ENCODE measurements at regions not wholly inside any gene's neighbourhood (a gene's known extent, or its start where the extent isn't known, plus 50 kb on each side); places are given as distances from the start of the nearest gene placed in this dataset.

- no peak for DNase-seq (ENCODE audit: low read depth, low spot score)
- Histone ChIP-seq H3K4me2 (ENCODE audit: control insufficient read depth, extremely low read depth, insufficient read depth, low read depth, low read length) (no peak overlapping the region), H3K9ac (ENCODE audit: control insufficient read depth, extremely low read depth, insufficient read depth, low read length) (no peak overlapping the region), H4K20me1 (ENCODE audit: control insufficient read depth, extremely low read depth, insufficient read depth, low read length) (no peaks in the 10 kb centered on the region), H3K9me3 (ENCODE audit: control insufficient read depth, low read depth, low read length) (no peaks in the 10 kb centered on the region), H3K27ac (ENCODE audit: control insufficient read depth, insufficient read depth, low read length) (no peak overlapping the region), H3K4me3 (ENCODE audit: control insufficient read depth in 2 of 3, extremely low read depth in 1 of 3, insufficient read depth in 2 of 3, low read depth in 1 of 3, low read length in 3 of 3) (no peak overlapping the region), H3K27me3 (ENCODE audit: control insufficient read depth, extremely low read depth, insufficient read depth, low read length) (no peaks in the 10 kb centered on the region), H3K4me1 (ENCODE audit: control insufficient read depth, extremely low read depth, insufficient read depth, low read length) (no peaks in the 10 kb centered on the region), H2AFZ (ENCODE audit: control insufficient read depth, low read length) (no peak overlapping the region), H3K79me2 (ENCODE audit: control insufficient read depth, insufficient read depth, low read length) (no peaks in the 10 kb centered on the region), H3K36me3 (ENCODE audit: control insufficient read depth in 2 of 2, extremely low read depth in 1 of 2, insufficient read depth in 2 of 2, low read length in 2 of 2) (no peaks in the 10 kb centered on the region), H3K9me1 (ENCODE audit: control insufficient read depth, extremely low read depth, insufficient read depth, low read length) (no peaks in the 10 kb centered on the region)
- dilution Hi-C loops (cut with MboI; ENCODE audit: extremely low pct_ligation_motif_present, low sequenced_read_pairs), result no loop called here
- TF ChIP-seq EZH2 (IDR thresholded peaks at IDR 0.05; ENCODE audit: low read length) (no peak), CTCF (optimal IDR thresholded peaks at IDR 0.05 in 1 of 3, IDR thresholded peaks at IDR 0.05 in 1 of 3, conservative IDR thresholded peaks at IDR 0.05 in 1 of 3; ENCODE audit: extremely low read depth in 1 of 3, insufficient read depth in 2 of 3, low read length in 3 of 3) (no peak)
- FAIRE-seq, result no peak
Measured at GRCh38 chr6:91505199-91505598, 918.3 kb upstream of the MAP3K7 start.

DNA sequence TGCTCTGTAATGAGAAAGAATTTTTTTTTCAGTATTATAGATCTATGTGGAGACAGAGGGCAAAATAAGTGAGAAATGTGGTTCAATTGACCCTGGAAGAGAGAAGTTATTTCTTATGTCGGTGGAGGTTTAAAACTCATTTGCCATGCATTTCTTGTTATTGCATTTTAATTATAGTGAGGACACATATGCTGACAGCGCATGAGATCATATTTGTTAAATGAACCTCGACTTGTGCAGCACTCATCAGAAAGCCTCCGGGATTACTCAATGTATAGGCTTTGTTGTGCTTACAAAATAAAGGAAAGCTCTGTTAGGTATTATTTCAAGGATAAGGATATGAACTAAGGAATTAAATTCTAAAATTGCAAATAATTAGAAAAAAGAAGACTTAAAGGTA, 915.1 kb upstream of the MAP3K7 start:
- Histone ChIP-seq H2AFZ (ENCODE audit: control insufficient read depth, low read length) (no peak overlapping the region), H3K9me1 (ENCODE audit: control insufficient read depth, extremely low read depth, insufficient read depth, low read length) (no peaks in the 10 kb centered on the region), H3K79me2 (ENCODE audit: control insufficient read depth, insufficient read depth, low read length) (no peaks in the 10 kb centered on the region), H3K4me2 (ENCODE audit: control insufficient read depth, extremely low read depth, insufficient read depth, low read depth, low read length) (no peak overlapping the region), H3K9ac (ENCODE audit: control insufficient read depth, extremely low read depth, insufficient read depth, low read length) (no peak overlapping the region), H4K20me1 (ENCODE audit: control insufficient read depth, extremely low read depth, insufficient read depth, low read length) (no peaks in the 10 kb centered on the region), H3K4me3 (ENCODE audit: control insufficient read depth in 2 of 3, extremely low read depth in 1 of 3, insufficient read depth in 2 of 3, low read depth in 1 of 3, low read length in 3 of 3) (no peak overlapping the region), H3K27me3 (ENCODE audit: control insufficient read depth, extremely low read depth, insufficient read depth, low read length) (no peaks in the 10 kb centered on the region), H3K36me3 (ENCODE audit: control insufficient read depth in 2 of 2, extremely low read depth in 1 of 2, insufficient read depth in 2 of 2, low read length in 2 of 2) (no peaks in the 10 kb centered on the region), H3K27ac (ENCODE audit: control insufficient read depth, insufficient read depth, low read length) (no peak overlapping the region), H3K4me1 (ENCODE audit: control insufficient read depth, extremely low read depth, insufficient read depth, low read length) (no peaks in the 10 kb centered on the region), H3K9me3 (ENCODE audit: control insufficient read depth, low read depth, low read length) (no peaks in the 10 kb centered on the region)
- dilution Hi-C loops (cut with MboI; ENCODE audit: extremely low pct_ligation_motif_present, low sequenced_read_pairs), result no loop called here
- no peak for FAIRE-seq
- TF ChIP-seq EZH2 (IDR thresholded peaks at IDR 0.05; ENCODE audit: low read length) (no peak), CTCF (optimal IDR thresholded peaks at IDR 0.05 in 1 of 3, IDR thresholded peaks at IDR 0.05 in 1 of 3, conservative IDR thresholded peaks at IDR 0.05 in 1 of 3; ENCODE audit: extremely low read depth in 1 of 3, insufficient read depth in 2 of 3, low read length in 3 of 3) (no peak)
- DNase-seq (ENCODE audit: low read depth, low spot score), result no peak

Data from keratinocyte (primary cell).